AG04450 (cell line): ENCODE measurements at regions not wholly inside any gene's neighbourhood (a gene's known extent, or its start where the extent isn't known, plus 50 kb on each side); places are given as distances from the start of the nearest gene placed in this dataset.

Source experiments
- CTCF ChIA-PET: fragments of 300-600, 350-600 bp; formaldehyde crosslinking; extraction: SDS; loops from one replicate; lab custom pipeline; 2022; ENCODE audit warnings: antibody characterized with exemption, inconsistent platforms; lab: Charles Lee
- POLR2A ChIA-PET: fragments of 350-600 bp; formaldehyde crosslinking; extraction: SDS; loops from one replicate; lab custom pipeline; 2021; ENCODE audit warnings: antibody characterized with exemption, inconsistent platforms; lab: Yijun Ruan, JAX
- DNase-seq: peaks from one replicate; pipeline ENCODE4 v3.0.0-alpha.2; 2011; ENCODE audit warnings: low read depth, low spot score
- H3K27ac ChIP-seq: one replicate; pipeline ENCODE4 v1.5.1; 2012; ENCODE audit warnings: low read depth, low read length, control low read depth
- H3K27me3 ChIP-seq: one replicate; pipeline ENCODE4 v1.6.0; 2012; ENCODE audit warnings: low read length; ENCODE audit not compliant: control insufficient read depth, insufficient read depth
- H3K4me3 ChIP-seq: 2 replicates; pipeline ENCODE4 v1.5.1; 2011; ENCODE audit warnings: mild to moderate bottlenecking, low read depth, low read length, control low read depth
- H3K9me3 ChIP-seq: 2 replicates; pipeline ENCODE4 v1.5.1; 2012; ENCODE audit warnings: low read length; ENCODE audit not compliant: control insufficient read depth, insufficient read depth
- TF ChIP-seq, protein P1 (sequence below): IDR thresholded peaks from 2 replicates; pipeline ENCODE4 v1.5.1; 2011; ENCODE audit warnings: low read depth, low read length, control low read depth, inconsistent platforms

DNA sequence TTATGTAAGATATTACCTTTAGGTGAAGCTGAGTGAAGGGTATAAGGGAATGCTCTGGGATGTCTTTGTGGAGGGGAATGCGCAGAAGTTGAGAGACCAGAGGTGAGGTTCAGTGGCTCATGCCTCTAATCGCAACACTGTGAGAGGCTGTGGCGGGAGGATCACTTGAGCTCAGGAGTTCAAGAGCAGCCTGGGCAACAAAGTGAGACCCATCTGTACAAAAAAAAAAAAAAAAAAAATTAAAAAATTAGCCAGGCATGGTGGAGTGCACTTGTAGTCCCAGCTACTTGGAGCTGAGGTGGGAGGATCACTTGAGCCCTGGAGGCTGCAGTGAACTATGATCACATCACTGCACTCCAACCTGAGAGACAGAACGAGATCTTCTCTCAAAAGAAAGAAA lies 57.3 kb upstream of the SP3 start:
- POLR2A ChIA-PET, result no interaction called here
- H3K4me3 ChIP-seq, result no peak overlapping the region
- H3K9me3 ChIP-seq, result peaks cover 14% of the 10 kb centered on the region; the same call in 1 of the 2 replicates
- H3K27ac ChIP-seq, result no peak overlapping the region
- TF ChIP-seq, protein P1, sequence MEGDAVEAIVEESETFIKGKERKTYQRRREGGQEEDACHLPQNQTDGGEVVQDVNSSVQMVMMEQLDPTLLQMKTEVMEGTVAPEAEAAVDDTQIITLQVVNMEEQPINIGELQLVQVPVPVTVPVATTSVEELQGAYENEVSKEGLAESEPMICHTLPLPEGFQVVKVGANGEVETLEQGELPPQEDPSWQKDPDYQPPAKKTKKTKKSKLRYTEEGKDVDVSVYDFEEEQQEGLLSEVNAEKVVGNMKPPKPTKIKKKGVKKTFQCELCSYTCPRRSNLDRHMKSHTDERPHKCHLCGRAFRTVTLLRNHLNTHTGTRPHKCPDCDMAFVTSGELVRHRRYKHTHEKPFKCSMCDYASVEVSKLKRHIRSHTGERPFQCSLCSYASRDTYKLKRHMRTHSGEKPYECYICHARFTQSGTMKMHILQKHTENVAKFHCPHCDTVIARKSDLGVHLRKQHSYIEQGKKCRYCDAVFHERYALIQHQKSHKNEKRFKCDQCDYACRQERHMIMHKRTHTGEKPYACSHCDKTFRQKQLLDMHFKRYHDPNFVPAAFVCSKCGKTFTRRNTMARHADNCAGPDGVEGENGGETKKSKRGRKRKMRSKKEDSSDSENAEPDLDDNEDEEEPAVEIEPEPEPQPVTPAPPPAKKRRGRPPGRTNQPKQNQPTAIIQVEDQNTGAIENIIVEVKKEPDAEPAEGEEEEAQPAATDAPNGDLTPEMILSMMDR, result no peak
- DNase-seq, result no peak
- no peaks in the 10 kb centered on the region for H3K27me3 ChIP-seq
- CTCF ChIA-PET, result no interaction called here

DNA sequence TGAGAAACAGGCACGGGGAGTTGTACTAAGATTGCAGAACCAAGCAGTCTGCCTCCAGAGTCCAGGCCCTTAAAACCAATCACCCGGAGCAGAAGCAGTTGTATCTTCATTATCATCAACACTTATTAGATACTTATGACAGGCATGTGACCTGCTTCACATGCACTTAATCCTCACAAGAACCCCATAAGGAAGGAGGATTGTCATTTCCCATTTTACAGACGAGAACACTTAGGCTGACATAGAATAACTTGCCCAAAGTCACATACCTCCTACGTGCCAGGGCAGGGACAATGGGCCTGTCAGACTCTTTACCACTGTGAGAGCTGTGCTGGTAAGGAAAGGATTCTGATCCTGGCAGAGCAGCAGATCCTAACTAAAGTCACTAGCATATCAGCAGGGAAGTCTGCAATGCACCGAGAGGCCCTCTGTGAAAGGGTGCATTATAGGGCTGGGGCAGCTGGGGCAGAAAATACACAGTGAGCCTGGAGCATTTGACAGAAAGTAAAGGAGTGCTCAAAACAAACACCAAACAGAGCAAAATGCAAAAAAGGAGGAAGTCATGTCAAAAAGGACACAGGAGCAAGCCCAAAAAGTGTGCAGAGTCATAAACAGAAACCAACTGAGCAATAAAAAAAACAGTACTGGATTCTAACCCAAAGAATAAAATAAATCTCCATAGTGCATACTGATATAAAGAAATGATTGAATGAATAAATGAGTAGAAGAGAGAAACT lies 55.9 kb upstream of the SP3 start:
- peaks cover 11% of the 10 kb centered on the region; the same call in 1 of the 2 replicates for H3K9me3 ChIP-seq
- H3K4me3 ChIP-seq, result no peak overlapping the region
- DNase-seq, result no peak
- H3K27ac ChIP-seq, result no peak overlapping the region
- H3K27me3 ChIP-seq, result no peaks in the 10 kb centered on the region
- TF ChIP-seq, protein P1, result no peak
- ChIA-PET POLR2A (interaction anchor here (0.6 kb wide), 1 partner anchor 8 kb away, joined by 9 read pairs; no protein-coding TSS in a partner anchor), CTCF (no interaction called here)

DNA sequence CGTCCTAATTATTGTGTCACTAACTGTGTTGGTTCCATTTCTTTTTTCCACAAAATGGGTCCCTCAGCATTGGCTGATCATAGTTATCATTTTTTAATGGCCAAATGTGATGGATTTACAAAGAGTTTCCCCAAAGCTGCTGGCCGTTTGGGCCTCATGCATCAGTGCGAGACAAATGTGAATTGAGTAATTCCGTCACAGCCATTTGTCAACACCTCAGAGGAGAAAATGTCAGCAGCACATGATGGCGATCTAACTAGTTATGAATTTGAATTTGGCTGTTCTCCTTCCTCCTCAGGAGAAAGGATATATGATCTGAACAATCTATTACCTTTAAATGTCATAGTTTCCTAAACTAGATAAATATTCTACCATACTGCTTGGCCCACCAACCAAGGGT lies 54.9 kb upstream of the SP3 start:
- peaks cover 2% of the 10 kb centered on the region; the same call in 1 of the 2 replicates for H3K9me3 ChIP-seq
- POLR2A ChIA-PET, result interaction anchor here (0.7 kb wide), 1 partner anchor 9 kb away, joined by 3 read pairs; no protein-coding TSS in a partner anchor
- no peak overlapping the region for H3K27ac ChIP-seq
- TF ChIP-seq, protein P1, result no peak
- DNase-seq, result no peak
- CTCF ChIA-PET, result no interaction called here
- no peak overlapping the region for H3K4me3 ChIP-seq
- H3K27me3 ChIP-seq, result no peaks in the 10 kb centered on the region

DNA sequence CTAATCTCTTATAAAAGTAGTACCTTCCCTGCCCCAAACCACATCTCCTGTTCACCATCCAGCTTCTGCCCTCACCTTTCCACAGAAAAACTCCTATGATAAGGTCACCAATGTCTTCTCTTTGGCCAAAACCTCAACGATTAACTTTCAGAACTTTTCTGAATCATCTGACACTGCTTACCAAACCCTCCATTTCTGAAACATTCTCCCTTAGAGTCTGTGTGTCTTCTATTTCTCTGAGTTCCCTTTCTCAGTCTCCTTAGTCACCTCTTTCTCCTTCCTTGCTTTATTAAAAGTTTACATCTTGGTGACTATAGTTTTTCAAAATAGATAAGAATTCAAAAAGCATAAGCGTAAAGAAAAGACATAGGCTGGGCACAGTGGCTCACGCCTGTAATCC lies 51.3 kb upstream of the SP3 start:
- no peak overlapping the region for H3K27ac ChIP-seq
- ChIA-PET CTCF (no interaction called here), POLR2A (no interaction called here)
- TF ChIP-seq, protein P1, result no peak
- H3K27me3 ChIP-seq, result no peaks in the 10 kb centered on the region
- no peak for DNase-seq
- H3K9me3 ChIP-seq, result peaks cover 8% of the 10 kb centered on the region; the same call in 1 of the 2 replicates
- H3K4me3 ChIP-seq, result no peak overlapping the region

DNA sequence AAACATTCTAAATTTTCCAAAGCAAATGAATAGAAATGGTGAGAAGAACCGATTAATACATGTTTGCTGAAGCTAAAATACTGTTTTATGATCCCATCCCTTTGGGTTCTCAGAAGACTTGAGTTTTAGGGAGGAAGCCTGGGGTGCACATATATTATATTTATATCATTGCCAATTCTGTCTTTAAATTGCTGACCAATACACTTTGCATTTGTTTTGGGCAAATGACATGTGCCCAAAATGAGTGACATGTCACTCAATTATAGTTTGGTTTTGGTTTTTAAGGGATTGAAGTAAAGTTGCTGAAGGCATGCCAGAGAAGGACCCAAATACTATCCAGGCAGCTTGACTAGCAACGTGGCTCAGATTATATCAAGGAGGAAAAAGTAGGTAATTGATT lies 50.3 kb upstream of the SP3 start:
- Histone ChIP-seq H3K27me3 (no peaks in the 10 kb centered on the region), H3K27ac (no peak overlapping the region), H3K9me3 (peaks cover 8% of the 10 kb centered on the region; the same call in 1 of the 2 replicates), H3K4me3 (no peak overlapping the region)
- TF ChIP-seq, protein P1, result no peak
- CTCF ChIA-PET, result no interaction called here
- no peak for DNase-seq
- POLR2A ChIA-PET, result no interaction called here
